ENCODE measurements at regions not wholly inside any gene's neighbourhood (a gene's known extent, or its start where the extent isn't known, plus 50 kb on each side); places are given as distances from the start of the nearest gene placed in this dataset.
"Not testable (repeated sequence)": the region's sequence is repeated elsewhere in the genome, so short reads cannot be mapped to it uniquely, and the experiment has no call there.

- no peaks in the 10 kb centered on the region for H3K9me3 ChIP-seq
- TF ChIP-seq CTCF (IDR thresholded peaks at IDR 0.05) = no peak
- TF ChIP-seq POLR2A (IDR thresholded peaks at IDR 0.05) = no peak
- H3K27ac ChIP-seq = peak overlapping the region in 1 of 2 donors; percentile 93
- no peak for DNase-seq
- H3K36me3 ChIP-seq = no peaks in the 10 kb centered on the region
- H3K4me1 ChIP-seq = no peaks in the 10 kb centered on the region
- no peaks in the 10 kb centered on the region for H3K27me3 ChIP-seq
- intact Hi-C loops (cut with DNase I; ENCODE audit: low total_unique reads) = no loop called here
- H3K4me3 ChIP-seq = no peak overlapping the region
Observed at GRCh38 chr20:48026981-48027592, 241.8 kb upstream of the SULF2 start.

GRCh38 chr20:48025661-48026060 lies 240.4 kb upstream of the SULF2 start:
- TF ChIP-seq POLR2A (IDR thresholded peaks at IDR 0.05) (no peak), CTCF (IDR thresholded peaks at IDR 0.05) (no peak)
- DNase-seq = no peak
- Histone ChIP-seq H3K27ac (peak overlapping the region; percentile 90 to 93), H3K27me3 (no peaks in the 10 kb centered on the region), H3K4me1 (no peaks in the 10 kb centered on the region), H3K4me3 (peak overlapping the region; percentile 49 to 53), H3K9me3 (no peaks in the 10 kb centered on the region), H3K36me3 (no peaks in the 10 kb centered on the region)
- intact Hi-C loops (cut with DNase I; ENCODE audit: low total_unique reads) = no loop called here

GRCh38 chr20:48025051-48025515 lies 239.8 kb upstream of the SULF2 start:
- peak; percentile 78 to 85 for DNase-seq
- peak overlapping the region; percentile 49 to 53 for H3K4me3 ChIP-seq
- peak overlapping the region; percentile 90 to 93 for H3K27ac ChIP-seq

GRCh38 chr20:48024539-48024938 lies 239.3 kb upstream of the SULF2 start:
- H3K27me3 ChIP-seq = no peaks in the 10 kb centered on the region
- peak overlapping the region; percentile 90 to 93 for H3K27ac ChIP-seq
- TF ChIP-seq CTCF (IDR thresholded peaks at IDR 0.05) = no peak
- no peak for TF ChIP-seq POLR2A (IDR thresholded peaks at IDR 0.05)
- H3K4me3 ChIP-seq = peak overlapping the region; percentile 49 to 53
- H3K36me3 ChIP-seq = no peaks in the 10 kb centered on the region
- H3K9me3 ChIP-seq = no peaks in the 10 kb centered on the region
- no peak for DNase-seq
- intact Hi-C loops (cut with DNase I; ENCODE audit: low total_unique reads) = no loop called here
- H3K4me1 ChIP-seq = no peaks in the 10 kb centered on the region

More at GRCh38 chr20:48025051-48025515, 239.8 kb upstream of the SULF2 start:
- Histone ChIP-seq H3K4me1 (no peaks in the 10 kb centered on the region), H3K27me3 (no peaks in the 10 kb centered on the region), H3K36me3 (no peaks in the 10 kb centered on the region), H3K9me3 (no peaks in the 10 kb centered on the region)
- TF ChIP-seq POLR2A (IDR thresholded peaks at IDR 0.05) (no peak), CTCF (IDR thresholded peaks at IDR 0.05) (peak in 1 of 4 experiments; percentile 33)
- intact Hi-C loops (cut with DNase I; ENCODE audit: low total_unique reads) = no loop called here

GRCh38 chr20:48020696-48021095 lies 235.4 kb upstream of the SULF2 start:
- H3K36me3 ChIP-seq; intact Hi-C loops (cut with DNase I; ENCODE audit: low total_unique reads); DNase-seq; H3K27ac ChIP-seq; H3K27me3 ChIP-seq; H3K4me3 ChIP-seq; H3K4me1 ChIP-seq; H3K9me3 ChIP-seq: not testable (repeated sequence)
